ENCODE measurements at regions not wholly inside any gene's neighbourhood (a gene's known extent, or its start where the extent isn't known, plus 50 kb on each side); places are given as distances from the start of the nearest gene placed in this dataset.

DNA sequence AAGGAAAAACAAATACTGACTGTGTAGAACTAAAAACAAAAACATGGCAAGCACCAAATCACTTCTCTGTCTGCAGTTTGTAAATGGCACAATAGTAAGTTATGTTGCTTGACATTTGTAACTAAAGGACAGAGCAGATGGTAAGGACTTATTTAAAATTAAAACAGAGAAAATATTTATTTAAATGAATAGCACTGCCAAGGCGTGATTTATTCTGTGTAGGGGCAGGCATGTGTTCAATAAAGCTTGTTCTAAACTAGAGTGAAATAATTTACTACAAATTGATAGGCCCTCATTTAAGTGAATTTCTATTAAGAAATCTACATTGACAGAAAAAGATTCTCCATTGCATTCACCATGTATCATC, 231.5 kb downstream of the CYLC2 start (continued):
- TF ChIP-seq CHD7 (IDR thresholded peaks at IDR 0.05; ENCODE audit: insufficient replicate concordance, low read length), result no peak
- no peak for TF ChIP-seq SP2 (IDR thresholded peaks at IDR 0.05; ENCODE audit: low read length)
